ENCODE measurements at regions not wholly inside any gene's neighbourhood (a gene's known extent, or its start where the extent isn't known, plus 50 kb on each side); places are given as distances from the start of the nearest gene placed in this dataset.

GRCh38 chr6:98156580-98156979 lies 677.8 kb upstream of the POU3F2 start:
- Histone ChIP-seq H3K9ac (ENCODE audit: low read length) (no peak overlapping the region), H3K79me2 (ENCODE audit: low read length) (no peaks in the 10 kb centered on the region), H3K27ac (ENCODE audit: low read length) (no peak overlapping the region), H3K27me3 (replicated peaks; ENCODE audit: insufficient read depth, low read length) (no peaks in the 10 kb centered on the region), H3F3A (ENCODE audit: insufficient read depth, low read length) (no peaks in the 10 kb centered on the region), H3K4me3 (ENCODE audit: low read length) (no peak overlapping the region), H2AFZ (ENCODE audit: low read length) (no peak overlapping the region), H3K36me3 (replicated peaks; ENCODE audit: insufficient read depth, low read length) (no peaks in the 10 kb centered on the region), H3K9me2 (replicated peaks; ENCODE audit: insufficient read depth, low read length) (no peaks in the 10 kb centered on the region), H3K4me1 (ENCODE audit: low read length) (no peaks in the 10 kb centered on the region), H3K9me3 (replicated peaks; ENCODE audit: insufficient read depth, low read length) (no peaks in the 10 kb centered on the region), H3K4me2 (ENCODE audit: low read depth, low read length) (no peak overlapping the region), H4K20me1 (ENCODE audit: insufficient read depth, low read length) (no peaks in the 10 kb centered on the region)
- TF ChIP-seq EZH2 (optimal IDR thresholded peaks at IDR 0.05; ENCODE audit: low read depth, low read length) (no peak), EZH2phosphoT487 (IDR thresholded peaks at IDR 0.05; ENCODE audit: low read length) (no peak), CTCF (IDR thresholded peaks at IDR 0.05; ENCODE audit: low read length) (no peak)
- DNase-seq = no peak

DNA sequence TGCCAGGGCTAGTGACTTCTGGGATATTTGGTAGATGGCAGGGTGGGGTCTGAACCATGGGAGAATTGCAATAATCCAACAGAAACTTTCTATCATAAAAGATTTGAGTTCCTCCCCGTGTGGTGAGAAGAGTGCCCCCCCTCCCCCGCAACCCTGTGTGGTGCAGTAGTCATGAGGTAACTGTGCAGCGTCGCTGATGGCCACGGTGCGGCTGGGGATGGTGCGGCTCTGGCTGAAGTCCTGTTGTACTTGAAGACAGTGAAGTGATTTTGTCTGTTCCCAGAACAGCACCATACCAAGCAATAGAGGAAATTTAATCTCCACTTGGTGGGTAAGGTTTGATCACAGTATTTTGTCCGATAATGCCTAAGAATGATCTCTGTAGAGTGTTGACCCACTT lies 654.8 kb upstream of the POU3F2 start:
- Histone ChIP-seq H3K9ac (ENCODE audit: low read length) (no peak overlapping the region), H3K36me3 (replicated peaks; ENCODE audit: insufficient read depth, low read length) (no peaks in the 10 kb centered on the region), H3K79me2 (ENCODE audit: low read length) (no peaks in the 10 kb centered on the region), H3K9me2 (replicated peaks; ENCODE audit: insufficient read depth, low read length) (no peaks in the 10 kb centered on the region), H3K4me2 (ENCODE audit: low read depth, low read length) (no peak overlapping the region), H3K9me3 (replicated peaks; ENCODE audit: insufficient read depth, low read length) (no peaks in the 10 kb centered on the region), H2AFZ (ENCODE audit: low read length) (no peak overlapping the region), H3F3A (ENCODE audit: insufficient read depth, low read length) (no peaks in the 10 kb centered on the region), H3K27ac (ENCODE audit: low read length) (no peak overlapping the region), H4K20me1 (ENCODE audit: insufficient read depth, low read length) (no peaks in the 10 kb centered on the region), H3K27me3 (replicated peaks; ENCODE audit: insufficient read depth, low read length) (no peaks in the 10 kb centered on the region), H3K4me3 (ENCODE audit: low read length) (no peak overlapping the region), H3K4me1 (ENCODE audit: low read length) (no peaks in the 10 kb centered on the region)
- no peak for TF ChIP-seq EZH2 (optimal IDR thresholded peaks at IDR 0.05; ENCODE audit: low read depth, low read length)
- no peak for TF ChIP-seq EZH2phosphoT487 (IDR thresholded peaks at IDR 0.05; ENCODE audit: low read length)
- no peak for TF ChIP-seq CTCF (IDR thresholded peaks at IDR 0.05; ENCODE audit: low read length)
- no peak for DNase-seq

- no peaks in the 10 kb centered on the region for H3K9me3 ChIP-seq (replicated peaks; ENCODE audit: insufficient read depth, low read length)
- no peaks in the 10 kb centered on the region for H3K36me3 ChIP-seq (replicated peaks; ENCODE audit: insufficient read depth, low read length)
Observed at GRCh38 chr6:98200084-98200483, 634.3 kb upstream of the POU3F2 start.

More at GRCh38 chr6:98200084-98200483, 634.3 kb upstream of the POU3F2 start:
- Histone ChIP-seq H3K79me2 (ENCODE audit: low read length) (no peaks in the 10 kb centered on the region), H3K4me1 (ENCODE audit: low read length) (no peaks in the 10 kb centered on the region), H3K4me2 (ENCODE audit: low read depth, low read length) (no peak overlapping the region), H4K20me1 (ENCODE audit: insufficient read depth, low read length) (no peaks in the 10 kb centered on the region), H3K27ac (ENCODE audit: low read length) (no peak overlapping the region), H3K27me3 (replicated peaks; ENCODE audit: insufficient read depth, low read length) (no peaks in the 10 kb centered on the region), H3K9me2 (replicated peaks; ENCODE audit: insufficient read depth, low read length) (no peaks in the 10 kb centered on the region), H3K9ac (ENCODE audit: low read length) (no peak overlapping the region), H3K4me3 (ENCODE audit: low read length) (no peak overlapping the region), H2AFZ (ENCODE audit: low read length) (no peak overlapping the region), H3F3A (ENCODE audit: insufficient read depth, low read length) (no peaks in the 10 kb centered on the region)
- DNase-seq = no peak
- no peak for TF ChIP-seq CTCF (IDR thresholded peaks at IDR 0.05; ENCODE audit: low read length)

Measured in MM.1S (cell line).